PC-9 (cell line): ENCODE measurements at regions not wholly inside any gene's neighbourhood (a gene's known extent, or its start where the extent isn't known, plus 50 kb on each side); places are given as distances from the start of the nearest gene placed in this dataset.

Experiments
- BruUV-seq: library from RNA; stranded (reverse); fragments of 400-500 nt; replicated peaks from 2 replicates; lab custom pipeline; 2021; lab: Mats Ljungman, UMichigan
- CTCF ChIA-PET: fragments of 300-600 bp; sonication (Branson Sonifier 250); formaldehyde crosslinking; loops from one replicate; lab custom pipeline; 2022; ENCODE audit warnings: antibody characterized with exemption; lab: Charles Lee
- POLR2A ChIA-PET: fragments of 300-600 bp; sonication (Branson Sonifier 250); formaldehyde crosslinking; loops from one replicate; lab custom pipeline; 2022; ENCODE audit warnings: antibody characterized with exemption; ENCODE audit not compliant: unreplicated experiment; lab: Charles Lee
- DNase-seq, 2 experiments: peaks; one replicate each; pipeline versions ENCODE4 v3.0.0 to v3.0.0-alpha.2; 2015 to 2022; ENCODE audit warnings: mixed read lengths in 1 of 2
- H2AFZ ChIP-seq: fragments of 200-600 bp; sonication (generic); 2 replicates; pipeline ENCODE4 v1.8.1; 2017; ENCODE audit warnings: antibody characterized with exemption
- H3F3A ChIP-seq: fragments of 200-600 bp; sonication (generic); 2 replicates; pipeline ENCODE4 v1.8.1; 2017; ENCODE audit warnings: antibody characterized with exemption, mild to moderate bottlenecking, low read depth; ENCODE audit not compliant: insufficient read depth
- H3K27ac ChIP-seq: fragments of 200-600 bp; sonication (generic); 2 replicates; pipeline ENCODE4 v1.6.1; 2016; ENCODE audit warnings: mixed run types
- H3K27me3 ChIP-seq: fragments of 200-600 bp; sonication (generic); 2 replicates; pipeline ENCODE4 v1.6.1; 2016; ENCODE audit warnings: low read depth, mixed run types; ENCODE audit not compliant: insufficient read depth
- H3K36me3 ChIP-seq: fragments of 200-600 bp; sonication (generic); 2 replicates; pipeline ENCODE4 v1.6.1; 2016; ENCODE audit warnings: low read depth, mixed run types
- H3K4me1 ChIP-seq: fragments of 200-600 bp; sonication (generic); replicated peaks from 2 replicates; pipeline ENCODE4 v1.6.1; 2016; ENCODE audit warnings: mixed run types; ENCODE audit not compliant: insufficient read depth
- H3K4me2 ChIP-seq: fragments of 200-600 bp; sonication (generic); 2 replicates; pipeline ENCODE4 v1.6.1; 2017; ENCODE audit warnings: mixed run types
- H3K4me3 ChIP-seq: fragments of 200-600 bp; sonication (generic); 2 replicates; pipeline ENCODE4 v1.6.1; 2016; ENCODE audit warnings: mixed run types
- H3K79me2 ChIP-seq: fragments of 200-600 bp; sonication (generic); 2 replicates; pipeline ENCODE4 v1.6.1; 2017; ENCODE audit warnings: low read depth, mixed run types
- H3K9me2 ChIP-seq: fragments of 200-600 bp; sonication (generic); 2 replicates; pipeline ENCODE4 v1.8.1; 2017; ENCODE audit warnings: mild to moderate bottlenecking; ENCODE audit not compliant: insufficient read depth
- H3K9me3 ChIP-seq: fragments of 200-600 bp; sonication (generic); 2 replicates; pipeline ENCODE4 v1.8.1; 2016; ENCODE audit warnings: low read depth; ENCODE audit not compliant: insufficient read depth
- H4K20me1 ChIP-seq: fragments of 200-600 bp; sonication (generic); 2 replicates; pipeline ENCODE4 v1.8.1; 2017; ENCODE audit not compliant: insufficient read depth
- CTCF ChIP-seq: fragments of 200-600 bp; sonication (generic); conservative IDR thresholded peaks from 2 replicates; pipeline ENCODE4 v1.6.1; 2017; ENCODE audit warnings: mixed run types, antibody characterized with exemption, mild to moderate bottlenecking, moderate library complexity
- EZH2 ChIP-seq: fragments of 200-600 bp; sonication (generic); IDR thresholded peaks from 2 replicates; pipeline ENCODE4 v1.8.0; 2017; ENCODE audit warnings: antibody characterized with exemption, low read depth
- intact Hi-C: fragments of 100-400 bp; cut with micrococcal nuclease; formaldehyde crosslinking; loops from one replicate; pipeline ENCODE4 v1.10.0; 2022; ENCODE audit not compliant: unreplicated experiment

- no peaks in the 10 kb centered on the region for H3K4me1 ChIP-seq
- H3F3A ChIP-seq = no peaks in the 10 kb centered on the region
- no peak overlapping the region for H2AFZ ChIP-seq
- no peaks in the 10 kb centered on the region for H3K27me3 ChIP-seq
- ChIA-PET CTCF (no interaction called here), POLR2A (no interaction called here)
- no peaks in the 10 kb centered on the region for H3K9me2 ChIP-seq
- H3K79me2 ChIP-seq = no peaks in the 10 kb centered on the region
- no peak overlapping the region for H3K4me3 ChIP-seq
- TF ChIP-seq CTCF (no peak), EZH2 (no peak)
- no peaks in the 10 kb centered on the region for H3K9me3 ChIP-seq
- no peaks in the 10 kb centered on the region for H3K36me3 ChIP-seq
- no TSS peak for BruUV-seq
- no peak for DNase-seq
- H4K20me1 ChIP-seq = no peaks in the 10 kb centered on the region
- intact Hi-C loops = no loop called here
- H3K27ac ChIP-seq = no peak overlapping the region
- no peak overlapping the region for H3K4me2 ChIP-seq
These were observed 334.0 kb upstream of the PBX1 start for GRCh38 chr1:164225011-164225410.

DNA sequence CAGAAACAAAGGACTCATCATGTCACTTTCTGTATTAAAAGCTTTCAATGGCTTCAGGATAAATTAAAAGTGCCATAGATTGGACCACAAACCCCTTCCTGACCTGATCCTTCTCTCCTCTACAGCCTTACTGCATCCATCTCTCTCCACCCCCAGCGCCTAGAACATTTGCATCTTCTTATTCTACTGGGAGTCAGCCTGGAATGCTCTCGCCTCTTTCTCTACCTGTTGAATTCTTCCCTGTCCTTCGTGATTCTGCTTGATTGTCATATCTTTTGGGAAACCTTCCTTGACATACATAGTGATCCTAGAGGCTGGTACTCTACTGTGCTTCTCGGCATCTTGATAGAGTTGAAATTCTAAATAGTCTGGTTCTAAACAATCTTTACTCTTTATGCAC, 332.0 kb upstream of the PBX1 start:
- H3F3A ChIP-seq = no peaks in the 10 kb centered on the region
- H3K4me3 ChIP-seq = no peak overlapping the region
- intact Hi-C loops = no loop called here
- H3K4me2 ChIP-seq = no peak overlapping the region
- no peaks in the 10 kb centered on the region for H3K79me2 ChIP-seq
- TF ChIP-seq CTCF (no peak), EZH2 (no peak)
- H3K27me3 ChIP-seq = no peaks in the 10 kb centered on the region
- H3K9me2 ChIP-seq = no peaks in the 10 kb centered on the region
- no peak overlapping the region for H2AFZ ChIP-seq
- ChIA-PET CTCF (no interaction called here), POLR2A (no interaction called here)
- BruUV-seq = no TSS peak
- no peak for DNase-seq
- no peaks in the 10 kb centered on the region for H3K9me3 ChIP-seq
- H3K36me3 ChIP-seq = no peaks in the 10 kb centered on the region
- H3K27ac ChIP-seq = no peak overlapping the region
- no peaks in the 10 kb centered on the region for H3K4me1 ChIP-seq
- no peaks in the 10 kb centered on the region for H4K20me1 ChIP-seq

DNA sequence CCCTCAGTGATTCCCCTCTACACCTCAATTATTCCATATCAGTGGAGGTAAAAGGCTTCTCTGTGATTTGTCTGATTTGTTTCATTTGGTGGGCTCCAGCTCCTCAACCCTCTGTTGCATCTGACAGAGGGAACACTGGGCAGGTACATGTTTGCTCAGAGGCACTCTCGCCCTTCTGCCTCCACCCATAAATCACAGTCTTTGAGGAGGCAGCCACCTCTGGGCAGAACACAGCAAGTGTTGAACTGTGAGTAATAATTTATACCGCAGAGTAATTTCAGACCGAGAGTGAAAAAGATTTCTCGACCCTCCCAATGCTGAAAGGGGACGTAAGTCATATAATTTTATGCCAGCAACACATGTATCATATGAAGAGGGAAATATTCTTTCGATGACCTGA, 330.1 kb upstream of the PBX1 start:
- no peaks in the 10 kb centered on the region for H3K9me2 ChIP-seq
- H3K4me3 ChIP-seq = no peak overlapping the region
- ChIA-PET CTCF (interaction anchor here (0.5 kb wide), 1 partner anchor 1380 kb away, joined by 5 read pairs; no protein-coding TSS in a partner anchor), POLR2A (no interaction called here)
- no peak overlapping the region for H3K27ac ChIP-seq
- TF ChIP-seq EZH2 = no peak
- no peak for TF ChIP-seq CTCF
- no peak overlapping the region for H3K4me2 ChIP-seq
- no peaks in the 10 kb centered on the region for H4K20me1 ChIP-seq
- no peaks in the 10 kb centered on the region for H3K9me3 ChIP-seq
- no peaks in the 10 kb centered on the region for H3K36me3 ChIP-seq
- no peak overlapping the region for H2AFZ ChIP-seq
- H3F3A ChIP-seq = no peaks in the 10 kb centered on the region
- H3K4me1 ChIP-seq = no peaks in the 10 kb centered on the region
- intact Hi-C loops = no loop called here
- no TSS peak for BruUV-seq
- H3K27me3 ChIP-seq = no peaks in the 10 kb centered on the region
- no peak for DNase-seq
- no peaks in the 10 kb centered on the region for H3K79me2 ChIP-seq
